ENCODE measurements at regions not wholly inside any gene's neighbourhood (a gene's known extent, or its start where the extent isn't known, plus 50 kb on each side); places are given as distances from the start of the nearest gene placed in this dataset.

DNA sequence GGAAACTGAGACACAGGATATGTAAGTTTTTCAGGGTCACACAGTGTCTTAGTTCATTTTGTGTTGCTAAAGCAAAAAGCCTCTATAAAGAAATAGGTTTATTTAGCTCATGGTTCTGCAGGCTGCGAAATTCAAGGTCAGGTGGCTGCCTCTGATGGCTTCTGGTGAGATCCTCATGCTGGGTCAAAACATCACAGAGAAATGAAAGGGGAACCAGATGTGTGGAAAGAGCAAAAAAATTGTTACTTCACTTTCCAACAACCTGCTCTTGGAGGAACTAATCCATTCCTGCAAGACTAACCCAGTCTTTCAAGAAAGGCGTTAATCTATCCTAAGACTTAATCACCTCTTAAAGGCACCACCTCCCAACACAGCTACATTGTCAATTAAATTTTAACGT lies 64.2 kb upstream of the UBL3 start:
- TF ChIP-seq, protein P1, sequence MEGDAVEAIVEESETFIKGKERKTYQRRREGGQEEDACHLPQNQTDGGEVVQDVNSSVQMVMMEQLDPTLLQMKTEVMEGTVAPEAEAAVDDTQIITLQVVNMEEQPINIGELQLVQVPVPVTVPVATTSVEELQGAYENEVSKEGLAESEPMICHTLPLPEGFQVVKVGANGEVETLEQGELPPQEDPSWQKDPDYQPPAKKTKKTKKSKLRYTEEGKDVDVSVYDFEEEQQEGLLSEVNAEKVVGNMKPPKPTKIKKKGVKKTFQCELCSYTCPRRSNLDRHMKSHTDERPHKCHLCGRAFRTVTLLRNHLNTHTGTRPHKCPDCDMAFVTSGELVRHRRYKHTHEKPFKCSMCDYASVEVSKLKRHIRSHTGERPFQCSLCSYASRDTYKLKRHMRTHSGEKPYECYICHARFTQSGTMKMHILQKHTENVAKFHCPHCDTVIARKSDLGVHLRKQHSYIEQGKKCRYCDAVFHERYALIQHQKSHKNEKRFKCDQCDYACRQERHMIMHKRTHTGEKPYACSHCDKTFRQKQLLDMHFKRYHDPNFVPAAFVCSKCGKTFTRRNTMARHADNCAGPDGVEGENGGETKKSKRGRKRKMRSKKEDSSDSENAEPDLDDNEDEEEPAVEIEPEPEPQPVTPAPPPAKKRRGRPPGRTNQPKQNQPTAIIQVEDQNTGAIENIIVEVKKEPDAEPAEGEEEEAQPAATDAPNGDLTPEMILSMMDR (IDR thresholded peaks at IDR 0.05) = no peak
- TF ChIP-seq POLR2A (IDR thresholded peaks at IDR 0.05) (no peak), EP300 (IDR thresholded peaks at IDR 0.05; ENCODE audit: low read depth) (no peak), POLR2AphosphoS5 (IDR thresholded peaks at IDR 0.05) (no peak)

Measured in transverse colon (tissue), 4 donors.